ENCODE measurements at regions not wholly inside any gene's neighbourhood (a gene's known extent, or its start where the extent isn't known, plus 50 kb on each side); places are given as distances from the start of the nearest gene placed in this dataset.

- H3K27me3 ChIP-seq: no peaks in the 10 kb centered on the region
- no peak overlapping the region for H3K27ac ChIP-seq
- no peaks in the 10 kb centered on the region for H3K9me3 ChIP-seq
- intact Hi-C loops (cut with DNase I): no loop called here
- ATAC-seq: no peak
- H3K4me3 ChIP-seq: no peak overlapping the region
- no peak for TF ChIP-seq POLR2A (IDR thresholded peaks at IDR 0.05)
- TF ChIP-seq CTCF (IDR thresholded peaks at IDR 0.05): no peak
- no peaks in the 10 kb centered on the region for H3K36me3 ChIP-seq
- no peaks in the 10 kb centered on the region for H3K4me1 ChIP-seq
- 67 to 78% (median 75%) methylated on average over 7 of the region's 7 CpGs for WGBS, 4 donors
- DNase-seq: no peak
Observed at GRCh38 chr12:76236640-76237039, 111.6 kb downstream of the BBS10 start.

- H3K27ac ChIP-seq: no peak overlapping the region
- no peaks in the 10 kb centered on the region for H3K27me3 ChIP-seq
- no peaks in the 10 kb centered on the region for H3K9me3 ChIP-seq
- no peaks in the 10 kb centered on the region for H3K36me3 ChIP-seq
- TF ChIP-seq POLR2A (IDR thresholded peaks at IDR 0.05): no peak
- TF ChIP-seq CTCF (IDR thresholded peaks at IDR 0.05): no peak
- no peak overlapping the region for H3K4me3 ChIP-seq
- WGBS, 4 donors: 91 to 96% (median 94%) methylated on average over 2 of the region's 2 CpGs
- no peaks in the 10 kb centered on the region for H3K4me1 ChIP-seq
- intact Hi-C loops (cut with DNase I): no loop called here
- no peak for ATAC-seq
- DNase-seq: no peak
Observed at GRCh38 chr12:76234741-76235140, 113.5 kb downstream of the BBS10 start.

- Histone ChIP-seq H3K9me3 (no peaks in the 10 kb centered on the region), H3K4me3 (no peak overlapping the region), H3K4me1 (no peaks in the 10 kb centered on the region), H3K27me3 (no peaks in the 10 kb centered on the region), H3K27ac (no peak overlapping the region), H3K36me3 (no peaks in the 10 kb centered on the region)
- ATAC-seq (no peak), DNase-seq (no peak)
- WGBS, 4 donors: 86 to 100% (median 96%) methylated on average over 2 of the region's 2 CpGs
- intact Hi-C loops (cut with DNase I): no loop called here
- TF ChIP-seq CTCF (IDR thresholded peaks at IDR 0.05) (no peak), POLR2A (IDR thresholded peaks at IDR 0.05) (no peak)
Observed at GRCh38 chr12:76232013-76232412, 116.2 kb downstream of the BBS10 start.

- H3K27me3 ChIP-seq: no peaks in the 10 kb centered on the region
- no peaks in the 10 kb centered on the region for H3K36me3 ChIP-seq
- DNase-seq (no peak), ATAC-seq (no peak)
- H3K27ac ChIP-seq: no peak overlapping the region
- no peaks in the 10 kb centered on the region for H3K4me1 ChIP-seq
- no peak overlapping the region for H3K4me3 ChIP-seq
- no peaks in the 10 kb centered on the region for H3K9me3 ChIP-seq
- WGBS, 4 donors: 67 to 77% (median 76%) methylated on average over 1 of the region's 1 CpG
- no peak for TF ChIP-seq CTCF (IDR thresholded peaks at IDR 0.05)
- TF ChIP-seq POLR2A (IDR thresholded peaks at IDR 0.05): no peak
- intact Hi-C loops (cut with DNase I): no loop called here
Observed at GRCh38 chr12:76226956-76227355, 121.3 kb downstream of the BBS10 start.
